Lower leg skin (tissue), 3 donors: ENCODE measurements at regions not wholly inside any gene's neighbourhood (a gene's known extent, or its start where the extent isn't known, plus 50 kb on each side); places are given as distances from the start of the nearest gene placed in this dataset.

Experiments
- POLR2A ChIP-seq, 2 donors: fragments of 450-650 bp; IDR thresholded peaks; one replicate each; pipeline ENCODE4 v1.6.1; 2016 to 2017; ENCODE audit warnings: antibody characterized with exemption in 2 of 2, mild to moderate bottlenecking in 1 of 2, moderate library complexity in 1 of 2
- TF ChIP-seq, protein P1 (sequence below), 3 donors: fragments of 450-650 bp; IDR thresholded peaks; one replicate each; pipeline ENCODE4 v1.5.1; 2016; ENCODE audit warnings: antibody characterized with exemption in 3 of 3, mild to moderate bottlenecking in 3 of 3, moderate library complexity in 2 of 3

DNA sequence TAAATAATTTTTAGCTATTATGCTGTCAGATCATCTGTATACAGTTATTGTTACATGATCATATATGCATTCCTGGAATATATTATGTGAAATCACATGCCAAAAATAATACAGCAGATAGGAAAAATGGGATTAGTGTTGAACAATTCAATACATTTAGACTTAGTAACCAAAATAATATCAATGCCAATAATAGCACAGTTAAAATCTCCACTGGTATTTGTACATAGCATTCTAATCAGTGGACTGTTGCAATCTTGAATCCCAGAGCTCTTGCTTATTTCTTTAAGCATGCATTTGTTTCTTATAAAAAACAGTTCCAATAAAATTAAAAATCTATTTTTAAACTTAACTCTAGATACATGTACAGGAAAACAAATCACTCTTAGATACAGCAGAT, 2772.2 kb downstream of the PCDH9 start:
- TF ChIP-seq, protein P1, sequence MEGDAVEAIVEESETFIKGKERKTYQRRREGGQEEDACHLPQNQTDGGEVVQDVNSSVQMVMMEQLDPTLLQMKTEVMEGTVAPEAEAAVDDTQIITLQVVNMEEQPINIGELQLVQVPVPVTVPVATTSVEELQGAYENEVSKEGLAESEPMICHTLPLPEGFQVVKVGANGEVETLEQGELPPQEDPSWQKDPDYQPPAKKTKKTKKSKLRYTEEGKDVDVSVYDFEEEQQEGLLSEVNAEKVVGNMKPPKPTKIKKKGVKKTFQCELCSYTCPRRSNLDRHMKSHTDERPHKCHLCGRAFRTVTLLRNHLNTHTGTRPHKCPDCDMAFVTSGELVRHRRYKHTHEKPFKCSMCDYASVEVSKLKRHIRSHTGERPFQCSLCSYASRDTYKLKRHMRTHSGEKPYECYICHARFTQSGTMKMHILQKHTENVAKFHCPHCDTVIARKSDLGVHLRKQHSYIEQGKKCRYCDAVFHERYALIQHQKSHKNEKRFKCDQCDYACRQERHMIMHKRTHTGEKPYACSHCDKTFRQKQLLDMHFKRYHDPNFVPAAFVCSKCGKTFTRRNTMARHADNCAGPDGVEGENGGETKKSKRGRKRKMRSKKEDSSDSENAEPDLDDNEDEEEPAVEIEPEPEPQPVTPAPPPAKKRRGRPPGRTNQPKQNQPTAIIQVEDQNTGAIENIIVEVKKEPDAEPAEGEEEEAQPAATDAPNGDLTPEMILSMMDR (IDR thresholded peaks at IDR 0.05): no peak
- no peak for TF ChIP-seq POLR2A (IDR thresholded peaks at IDR 0.05)
